HTR-8/SVneo (cell line): ENCODE measurements at regions not wholly inside any gene's neighbourhood (a gene's known extent, or its start where the extent isn't known, plus 50 kb on each side); places are given as distances from the start of the nearest gene placed in this dataset.
"Not testable (repeated sequence)": the region's sequence is repeated elsewhere in the genome, so short reads cannot be mapped to it uniquely, and the experiment has no call there.

Source experiments
- DNase-seq: peaks from one replicate; pipeline ENCODE4 v3.0.0; 2011; ENCODE audit warnings: low spot score, mixed read lengths; ENCODE audit not compliant: insufficient read length
- FAIRE-seq: peaks from 2 replicates; lab custom pipeline; 2011; peaks lifted over from hg19 to GRCh38; lab: Jason Lieb, UNC

- DNase-seq, FAIRE-seq: not testable (repeated sequence)
These were observed 451.9 kb upstream of the KLF6 start for GRCh38 chr10:4236905-4237304.

DNA sequence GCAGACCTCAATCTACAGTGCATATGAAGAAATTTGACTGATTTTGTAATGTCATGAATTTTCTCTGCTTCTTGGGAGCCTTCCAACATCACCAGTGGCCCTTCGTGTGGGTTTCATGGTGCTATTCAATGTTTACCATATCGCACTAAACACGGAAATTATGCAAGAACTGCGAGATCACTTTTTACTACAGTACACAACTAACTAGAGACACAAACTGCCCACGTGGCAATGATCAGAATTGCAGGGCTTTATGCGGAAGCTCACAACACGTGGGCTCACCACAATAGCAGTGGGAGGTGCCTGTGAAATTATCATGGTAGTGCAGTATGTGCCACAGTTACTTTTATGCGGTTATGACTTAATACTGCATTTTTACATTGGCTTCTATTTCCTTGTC is 449.7 kb upstream of the KLF6 start:
- FAIRE-seq (no peak), DNase-seq (no peak)

GRCh38 chr10:4231439-4231838 is 446.4 kb upstream of the KLF6 start:
- FAIRE-seq = no peak
- DNase-seq = no peak

- no peak for FAIRE-seq
- no peak for DNase-seq
These were observed 445.0 kb upstream of the KLF6 start for GRCh38 chr10:4230036-4230435.

DNA sequence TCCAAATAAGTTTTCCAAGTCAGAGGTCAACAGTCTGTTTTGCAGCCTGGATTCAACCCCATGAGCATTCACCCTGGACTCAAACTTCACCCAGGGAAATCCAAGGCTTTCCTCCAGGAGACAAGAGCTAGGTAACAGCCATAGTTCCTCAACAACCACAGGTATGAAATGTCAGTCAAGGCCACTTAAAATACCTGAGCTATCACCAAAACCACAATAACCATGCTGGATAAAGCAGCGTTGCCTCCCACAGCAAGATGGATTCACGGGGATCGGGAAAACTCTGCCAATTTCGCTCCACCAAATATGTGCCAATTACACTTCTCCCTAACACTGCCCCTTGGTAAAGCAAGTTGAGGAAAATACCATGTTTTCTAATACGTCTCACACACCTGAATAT is 444.1 kb upstream of the KLF6 start:
- no peak for FAIRE-seq
- DNase-seq = no peak

DNA sequence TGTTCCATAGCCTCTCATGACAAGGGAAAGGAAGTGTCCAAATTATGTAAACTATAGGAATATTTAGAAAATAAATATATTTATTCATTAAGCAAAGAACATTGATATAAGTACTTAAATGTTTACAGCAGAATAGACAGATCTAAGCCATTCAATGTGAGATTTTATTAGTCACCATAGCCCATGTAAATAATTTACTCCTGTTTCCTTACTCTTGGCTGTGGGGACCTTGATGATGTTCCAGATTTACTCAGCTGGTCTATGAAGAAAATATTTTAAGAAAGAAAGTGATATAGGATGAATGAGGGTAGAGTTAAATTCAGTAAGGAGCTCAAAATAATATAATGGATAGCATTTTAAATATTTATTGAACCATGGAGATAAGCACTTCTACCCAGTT is 442.6 kb upstream of the KLF6 start:
- DNase-seq (no peak), FAIRE-seq (no peak)

DNA sequence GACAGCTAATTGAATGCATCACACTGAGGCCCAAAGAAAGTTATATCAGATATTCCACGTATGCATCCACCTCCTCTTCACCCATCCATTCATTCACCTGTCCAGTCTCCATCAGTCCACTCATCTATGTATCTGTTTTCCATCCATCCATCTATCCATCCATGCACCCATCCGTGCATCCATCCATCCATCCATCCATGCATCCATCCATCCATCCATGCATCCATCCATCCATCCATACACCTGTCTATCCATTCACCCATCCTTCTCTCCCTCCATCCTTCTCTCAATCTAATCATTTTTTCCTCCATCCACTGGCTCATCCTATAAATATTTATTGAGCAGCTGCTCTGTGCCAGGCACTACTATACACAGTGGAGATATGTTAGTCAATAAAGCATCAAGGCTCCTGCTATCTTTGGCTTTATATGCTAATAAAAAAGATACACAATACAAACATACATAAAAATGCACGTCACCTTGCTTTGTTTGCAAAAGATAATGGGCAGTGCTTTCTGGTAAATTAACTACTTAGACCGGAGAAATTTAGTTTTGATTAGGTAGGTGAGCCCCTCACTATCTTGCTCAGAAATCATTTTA is 442.0 kb upstream of the KLF6 start:
- FAIRE-seq (no peak), DNase-seq (no peak)

DNA sequence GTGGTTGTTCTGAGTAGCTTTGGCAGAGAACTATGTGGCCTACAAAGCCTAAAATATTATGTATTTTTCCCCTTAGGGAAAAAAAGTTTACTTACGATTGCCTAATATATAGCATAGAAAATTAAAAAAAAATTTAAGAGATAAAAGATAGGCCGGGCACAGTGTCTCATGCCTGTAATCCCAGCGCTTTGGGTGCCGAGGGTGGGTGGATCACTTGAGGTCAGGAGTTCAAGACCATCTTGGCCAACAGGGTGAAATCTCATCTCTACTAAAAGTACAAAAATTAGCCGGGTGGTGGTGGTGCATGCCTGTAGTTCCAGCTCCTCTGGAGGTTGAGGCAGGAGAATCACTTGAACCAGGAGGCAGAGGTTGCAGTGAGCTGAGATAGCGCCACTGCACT is 439.2 kb upstream of the KLF6 start:
- FAIRE-seq (no peak), DNase-seq (no peak)

DNA sequence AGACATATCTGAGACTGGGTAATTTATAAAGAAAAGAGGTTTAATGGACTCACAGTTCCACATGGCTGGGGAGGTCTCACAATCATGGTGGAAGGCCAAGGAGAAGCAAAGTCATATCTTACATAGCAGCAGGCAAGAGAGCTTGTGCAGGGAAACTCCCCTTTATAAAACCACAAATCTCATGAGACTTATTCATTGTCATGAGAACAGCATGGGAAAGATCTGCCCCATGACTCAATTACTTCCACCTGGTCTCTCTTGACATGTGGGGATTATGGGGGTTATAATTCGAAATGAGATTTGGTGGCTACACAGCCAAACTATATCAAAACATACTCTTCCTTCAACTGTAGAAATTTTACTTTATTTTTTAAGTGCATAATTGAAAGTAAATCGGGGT is 436.3 kb upstream of the KLF6 start:
- not testable (repeated sequence) for FAIRE-seq, DNase-seq

DNA sequence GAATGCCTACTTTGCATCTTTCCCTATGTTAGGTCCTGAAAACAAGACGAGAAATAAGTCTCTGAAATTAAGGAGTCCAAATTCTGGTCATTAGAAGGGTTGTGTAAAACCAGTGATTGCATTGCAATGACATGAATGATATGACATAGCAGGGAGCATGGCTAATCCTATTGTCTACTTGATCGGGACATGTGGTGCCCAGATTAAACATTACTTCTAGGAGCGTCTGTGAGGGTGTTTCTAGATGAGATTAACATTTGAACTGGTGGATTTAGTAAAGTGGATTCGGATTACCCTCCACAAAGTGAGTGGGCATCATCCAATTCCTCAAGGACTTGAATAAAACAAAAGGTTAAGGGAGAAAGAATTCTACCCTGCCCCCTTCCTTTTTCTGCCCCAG is 434.9 kb upstream of the KLF6 start:
- DNase-seq = no peak
- FAIRE-seq = no peak

DNA sequence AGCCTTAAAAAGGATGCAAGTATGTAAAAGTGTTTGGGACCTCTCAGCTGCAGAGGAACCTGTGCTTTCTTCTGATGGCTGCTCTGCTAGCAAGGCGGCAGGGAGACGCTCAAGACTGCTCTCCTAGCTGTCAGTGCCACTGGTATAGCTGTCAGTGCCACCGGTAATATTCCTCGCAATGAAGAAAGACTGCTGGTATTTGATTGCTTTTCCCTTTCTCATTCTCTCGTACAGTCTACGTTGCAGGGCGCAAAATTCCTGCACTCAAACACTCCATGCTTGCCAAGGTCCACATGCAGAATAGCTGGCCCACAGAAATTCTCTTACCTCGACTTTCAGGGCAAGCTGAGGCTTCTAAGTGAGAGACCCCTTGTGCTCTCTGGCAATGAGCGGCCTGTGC is 432.6 kb upstream of the KLF6 start:
- DNase-seq = no peak
- FAIRE-seq = no peak

DNA sequence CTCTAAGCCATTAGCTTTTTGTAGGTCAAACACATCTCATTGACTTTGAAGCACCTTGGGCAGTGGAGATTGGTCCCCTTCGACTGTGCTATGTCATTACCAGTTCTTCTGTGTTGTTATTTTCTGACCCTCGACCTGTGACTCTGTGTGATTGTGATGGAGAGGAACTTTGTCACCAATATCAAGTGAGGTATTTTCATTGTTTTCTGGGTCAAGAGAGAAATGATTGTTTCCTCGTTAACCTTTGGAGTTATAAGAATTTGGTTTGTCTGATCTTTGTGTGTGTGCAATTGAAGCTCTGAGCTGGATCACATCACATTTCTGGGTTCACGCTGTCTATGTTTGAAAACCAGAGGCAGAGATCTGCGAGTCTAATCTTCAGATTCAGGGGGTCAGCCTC is 432.2 kb upstream of the KLF6 start:
- FAIRE-seq = no peak
- no peak for DNase-seq

- DNase-seq (no peak), FAIRE-seq (no peak)
These were observed 431.7 kb upstream of the KLF6 start for GRCh38 chr10:4216726-4217125.

- FAIRE-seq = no peak
- DNase-seq = no peak
These were observed 431.1 kb upstream of the KLF6 start for GRCh38 chr10:4215963-4216575.

GRCh38 chr10:4215485-4215884 is 430.5 kb upstream of the KLF6 start:
- FAIRE-seq = no peak

DNA sequence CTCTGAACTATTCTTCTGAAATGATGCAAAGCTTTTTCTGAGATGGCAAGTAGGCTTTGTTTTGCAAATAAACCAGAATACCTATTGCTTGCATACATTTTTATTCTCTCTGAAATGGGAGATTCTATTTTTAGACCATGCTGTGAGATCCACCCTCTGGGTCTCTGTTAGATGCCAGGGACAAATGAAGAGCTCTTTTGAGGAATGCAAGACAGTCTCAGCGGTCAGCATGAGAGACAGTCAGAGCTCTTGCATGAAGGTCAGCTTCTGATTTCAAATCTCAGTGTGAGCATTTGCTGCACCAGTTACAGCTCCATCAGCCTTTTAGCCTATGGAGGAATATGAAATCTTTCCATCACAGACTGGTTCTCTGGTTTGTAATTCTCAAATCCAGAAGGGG is 429.9 kb upstream of the KLF6 start:
- no peak for FAIRE-seq

More at GRCh38 chr10:4215485-4215884, 430.5 kb upstream of the KLF6 start:
- no peak for DNase-seq

GRCh38 chr10:4213441-4213840 is 428.4 kb upstream of the KLF6 start:
- DNase-seq = no peak

More for the DNA sequence above, 429.9 kb upstream of the KLF6 start:
- DNase-seq = no peak

GRCh38 chr10:4212111-4212630 is 427.2 kb upstream of the KLF6 start:
- DNase-seq (no peak), FAIRE-seq (no peak)

More at GRCh38 chr10:4213441-4213840, 428.4 kb upstream of the KLF6 start:
- no peak for FAIRE-seq

GRCh38 chr10:4208499-4208898 is 423.5 kb upstream of the KLF6 start:
- FAIRE-seq (no peak), DNase-seq (no peak)

GRCh38 chr10:4205113-4205512 is 420.1 kb upstream of the KLF6 start:
- FAIRE-seq = no peak
- no peak for DNase-seq

DNA sequence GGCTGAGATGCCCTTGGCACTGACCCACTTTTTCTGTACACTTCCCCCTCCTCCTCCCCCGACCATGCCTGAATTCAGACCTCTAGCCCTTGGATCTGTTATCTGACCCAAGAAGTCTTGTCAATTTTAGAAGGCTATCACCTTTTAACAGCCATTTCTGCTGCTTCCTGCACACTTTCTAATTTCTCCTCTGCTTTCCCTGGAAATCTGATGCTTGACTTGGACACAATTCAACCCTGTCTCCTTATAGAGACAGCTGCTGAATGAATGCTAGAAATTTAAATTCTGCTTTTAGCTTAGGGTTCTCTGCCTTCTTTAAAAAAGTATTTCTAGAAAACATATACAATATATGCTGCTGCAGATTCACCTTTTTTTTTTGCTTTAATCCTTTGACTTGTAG is 417.9 kb upstream of the KLF6 start:
- FAIRE-seq (no peak), DNase-seq (no peak)
